GM19324 (cell line): ENCODE measurements at regions not wholly inside any gene's neighbourhood (a gene's known extent, or its start where the extent isn't known, plus 50 kb on each side); places are given as distances from the start of the nearest gene placed in this dataset.

Experiments
- ATAC-seq: cut with Tn5 transposase; IDR thresholded peaks from one replicate; pipeline ENCODE4 v1.9.1; 2021; ENCODE audit warnings: mild to moderate bottlenecking, moderate library complexity; ENCODE audit not compliant: unreplicated experiment, low FRiP score

GRCh38 chr9:115900698-115901097 is 252.9 kb upstream of the PAPPA start:
- no peak for ATAC-seq

GRCh38 chr9:115910959-115911358 is 242.6 kb upstream of the PAPPA start:
- ATAC-seq: no peak

- no peak for ATAC-seq
Observed at GRCh38 chr9:115912086-115912485, 241.5 kb upstream of the PAPPA start.

- no peak for ATAC-seq
Observed at GRCh38 chr9:115913696-115914095, 239.9 kb upstream of the PAPPA start.

- no peak for ATAC-seq
Observed at GRCh38 chr9:115914291-115914690, 239.3 kb upstream of the PAPPA start.

DNA sequence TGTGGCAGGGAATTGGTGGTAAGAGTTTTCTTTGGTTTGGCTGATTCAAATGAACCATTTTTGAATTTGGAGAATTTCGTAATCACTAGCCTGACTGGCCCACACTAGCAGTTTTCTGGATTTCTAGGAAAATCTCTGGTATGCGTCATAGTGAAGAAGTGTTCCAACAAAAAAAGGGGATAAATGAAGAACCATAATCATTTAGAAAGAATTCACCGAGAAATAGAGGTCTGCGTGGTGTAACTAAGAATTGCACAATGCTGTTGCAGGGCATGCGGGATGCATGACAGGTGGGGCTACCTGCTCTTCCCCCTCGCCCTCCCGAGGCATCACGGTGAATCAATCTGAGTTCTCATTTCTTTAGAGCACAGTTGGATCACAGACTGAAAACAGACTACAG is 232.3 kb upstream of the PAPPA start:
- no peak for ATAC-seq

DNA sequence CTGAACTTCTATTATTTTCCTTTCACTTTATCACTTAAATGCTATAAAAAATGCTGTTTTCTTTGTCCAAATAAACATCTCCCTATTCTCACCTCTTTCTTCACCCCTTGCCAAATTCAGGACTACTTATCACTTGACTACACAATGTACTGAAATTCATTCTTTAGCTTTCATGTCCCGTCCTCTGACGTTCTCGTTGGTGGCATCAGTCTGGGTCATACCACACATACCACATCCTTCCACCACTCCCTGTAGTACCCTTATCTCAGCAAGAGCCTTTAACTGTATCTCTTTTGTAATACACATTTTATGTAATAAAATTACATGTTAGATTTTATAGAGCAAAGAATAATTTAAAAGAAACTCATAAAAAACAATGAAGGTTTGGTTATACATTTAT is 231.1 kb upstream of the PAPPA start:
- ATAC-seq: no peak

DNA sequence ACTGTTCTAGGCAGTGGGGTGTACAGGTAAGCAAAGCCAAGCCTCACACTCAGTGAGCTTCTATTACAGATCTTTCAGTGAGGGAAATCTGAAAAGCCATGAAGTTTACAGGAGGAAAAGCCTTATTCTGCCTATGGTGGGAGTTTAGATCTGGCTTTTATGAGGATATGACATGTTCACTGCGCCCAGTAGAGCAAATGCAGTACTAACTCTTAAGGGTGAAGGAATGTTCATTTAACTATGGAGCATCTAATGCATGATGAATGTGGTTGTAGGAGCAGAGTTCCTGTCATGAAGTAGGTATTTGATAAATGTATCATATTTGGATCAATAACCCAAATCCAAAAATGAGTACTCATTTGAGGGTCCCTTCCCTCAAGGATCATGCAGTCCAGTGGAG is 230.2 kb upstream of the PAPPA start:
- no peak for ATAC-seq

DNA sequence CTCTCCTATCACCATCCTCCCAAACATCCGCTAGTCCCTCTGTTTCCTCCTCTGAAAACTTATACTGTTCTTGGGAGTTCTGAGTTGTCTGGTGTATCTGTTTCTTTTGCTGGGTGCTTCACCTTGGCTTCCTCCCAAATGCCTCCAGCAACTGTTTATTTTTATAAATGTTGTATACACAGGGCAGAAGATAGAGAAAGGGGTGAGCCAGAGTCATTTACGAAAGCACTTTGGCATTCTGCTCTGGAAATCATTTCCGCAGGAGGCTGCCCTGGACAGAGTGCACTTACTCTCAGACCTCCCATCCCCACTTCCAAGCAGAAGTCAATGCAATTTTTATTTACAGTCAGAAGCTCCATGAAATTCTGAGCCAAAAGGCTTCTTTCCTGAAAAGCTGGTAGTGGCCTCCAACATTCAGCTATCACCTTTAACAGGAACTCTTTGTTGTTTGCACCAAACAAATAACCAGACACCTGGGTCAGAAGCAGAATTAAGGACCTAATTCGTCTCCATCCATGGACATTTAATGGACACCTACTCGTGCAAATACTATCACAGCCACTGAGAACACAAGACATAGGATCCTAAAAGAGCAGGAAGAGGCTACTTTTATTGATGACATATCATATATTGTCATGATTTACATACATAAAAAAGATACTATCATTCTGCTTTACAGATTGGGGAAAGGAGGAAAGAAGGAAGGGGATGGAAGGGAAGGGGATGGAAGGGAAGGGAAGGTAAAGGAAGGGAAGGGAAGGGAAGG is 229.5 kb upstream of the PAPPA start:
- ATAC-seq: no peak

DNA sequence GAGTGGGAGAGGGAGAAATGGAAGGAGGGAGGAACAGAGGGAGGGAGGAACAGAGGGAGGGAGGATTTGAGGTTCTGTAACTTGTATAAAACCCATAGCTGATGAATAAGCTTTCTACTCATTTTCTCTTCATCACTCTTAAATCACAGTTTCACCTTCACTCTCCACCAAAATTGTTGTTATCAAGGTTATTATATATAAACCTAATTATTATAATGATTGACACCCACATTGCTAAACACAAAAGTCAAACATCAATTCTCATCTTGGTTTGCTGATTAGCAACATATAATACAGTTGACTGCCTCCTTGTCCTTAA is 229.0 kb upstream of the PAPPA start:
- ATAC-seq: no peak

DNA sequence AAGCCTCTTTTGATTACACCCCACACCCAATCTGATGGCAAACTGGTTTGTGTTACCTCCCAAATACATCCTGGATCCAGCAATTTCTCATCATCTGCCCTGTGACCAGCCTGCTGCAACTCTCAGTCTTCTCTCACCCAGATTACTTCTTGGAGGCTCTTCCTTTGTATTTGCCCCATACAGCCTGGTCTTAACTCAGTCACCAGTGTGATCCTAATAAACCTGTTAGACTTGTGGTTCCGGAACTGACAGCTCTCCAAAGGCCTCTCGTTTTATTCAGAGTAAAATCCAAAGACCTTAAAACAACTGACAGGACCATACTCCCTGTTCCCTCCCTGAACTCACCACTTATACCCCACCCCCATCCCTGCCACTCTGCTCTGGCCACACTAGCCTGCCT is 228.2 kb upstream of the PAPPA start:
- ATAC-seq: no peak

DNA sequence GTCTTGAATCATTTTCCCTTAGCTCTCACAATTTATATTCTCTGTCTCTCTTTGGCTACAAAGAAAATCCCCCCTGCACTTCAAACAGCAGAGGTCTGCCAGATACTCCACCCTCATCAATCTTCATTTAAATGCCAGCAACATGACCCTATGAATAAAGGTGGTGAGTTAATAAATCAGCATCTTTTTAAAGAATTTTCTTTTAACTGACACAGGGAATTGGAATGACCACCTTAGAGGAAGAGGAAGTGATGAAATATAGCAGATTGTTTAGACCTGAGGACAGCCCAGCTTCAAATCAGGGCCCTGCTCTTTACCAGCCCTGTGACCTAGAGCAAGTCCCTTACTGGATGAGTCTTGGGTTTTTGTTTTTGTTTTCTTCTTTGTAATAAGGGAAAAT is 223.1 kb upstream of the PAPPA start:
- no peak for ATAC-seq

GRCh38 chr9:115938479-115938878 is 215.1 kb upstream of the PAPPA start:
- ATAC-seq: no peak

GRCh38 chr9:115939065-115939765 is 214.4 kb upstream of the PAPPA start:
- no peak for ATAC-seq

DNA sequence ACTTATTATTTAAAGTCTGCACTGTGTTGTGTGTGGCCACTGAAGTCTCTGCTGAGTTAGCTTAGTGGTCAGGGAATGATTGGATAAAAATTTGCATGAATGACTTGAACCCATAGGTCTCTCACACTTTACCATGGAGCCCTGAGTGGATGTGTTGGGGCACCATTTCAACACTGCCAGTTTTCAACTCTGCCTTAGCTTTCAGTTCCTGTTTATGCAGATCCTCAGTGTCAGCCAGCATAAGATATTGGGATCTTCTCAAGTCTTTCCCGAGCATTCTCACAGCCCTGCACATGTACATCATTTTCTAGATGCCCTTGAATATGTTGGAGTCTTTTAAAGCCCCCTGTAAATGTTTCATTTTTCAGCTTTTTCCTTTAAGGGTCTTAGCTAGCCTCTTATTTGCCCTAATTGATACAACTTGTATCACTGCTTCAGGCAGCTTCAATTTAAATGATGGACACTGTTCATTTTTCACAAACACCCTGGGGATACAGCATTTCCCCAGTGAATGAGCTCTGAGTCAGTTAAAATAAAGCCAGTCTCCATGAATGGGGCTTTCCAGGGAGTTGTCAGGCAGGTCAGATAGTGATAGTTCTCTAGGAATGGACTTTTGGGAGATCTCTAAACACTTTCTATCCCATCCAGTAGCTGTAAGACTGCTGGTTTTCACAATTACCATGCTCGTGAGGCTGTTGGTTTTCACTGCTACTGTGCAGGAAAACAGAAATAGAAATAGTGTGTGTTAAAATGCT is 211.9 kb upstream of the PAPPA start:
- ATAC-seq: no peak

- ATAC-seq: no peak
Observed at GRCh38 chr9:115943431-115944165, 210.0 kb upstream of the PAPPA start.

DNA sequence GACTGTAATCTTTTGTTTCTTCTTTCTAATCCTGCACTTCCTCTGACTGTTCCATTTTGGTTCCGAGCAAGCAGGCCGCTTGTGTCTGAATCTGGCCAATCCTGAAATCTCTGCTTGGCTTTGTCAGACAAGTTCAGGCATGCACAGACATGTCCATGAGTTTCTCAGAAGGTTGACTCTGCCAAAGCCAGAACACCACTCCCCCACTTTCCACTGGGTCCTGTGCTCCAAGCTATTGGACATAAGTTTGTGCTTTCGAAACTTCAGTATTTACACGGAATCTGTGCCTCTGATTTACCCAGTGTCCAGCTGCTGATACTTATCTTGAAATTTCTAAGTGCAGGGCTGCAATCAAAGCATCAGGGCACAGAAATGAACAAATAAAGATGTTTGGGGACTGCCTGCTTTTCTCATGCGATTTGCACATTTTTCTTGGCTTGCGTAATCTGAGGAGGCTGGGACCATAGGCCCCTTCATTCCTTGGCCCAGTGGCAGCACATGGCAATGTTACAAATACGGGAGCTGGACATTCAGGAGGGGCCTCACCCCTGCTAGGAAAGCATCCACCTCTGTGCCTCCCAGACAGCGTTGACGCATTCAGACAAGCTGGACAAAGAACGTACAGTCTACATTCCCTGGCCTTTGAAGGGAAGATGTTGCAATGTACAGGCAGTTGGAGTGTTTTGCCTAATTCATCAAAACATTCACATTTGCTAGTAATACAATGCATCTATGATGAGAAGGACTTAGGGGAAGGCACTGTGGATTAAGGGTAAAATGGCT is 209.2 kb upstream of the PAPPA start:
- ATAC-seq: no peak

GRCh38 chr9:115945009-115945431 is 208.6 kb upstream of the PAPPA start:
- ATAC-seq: no peak

DNA sequence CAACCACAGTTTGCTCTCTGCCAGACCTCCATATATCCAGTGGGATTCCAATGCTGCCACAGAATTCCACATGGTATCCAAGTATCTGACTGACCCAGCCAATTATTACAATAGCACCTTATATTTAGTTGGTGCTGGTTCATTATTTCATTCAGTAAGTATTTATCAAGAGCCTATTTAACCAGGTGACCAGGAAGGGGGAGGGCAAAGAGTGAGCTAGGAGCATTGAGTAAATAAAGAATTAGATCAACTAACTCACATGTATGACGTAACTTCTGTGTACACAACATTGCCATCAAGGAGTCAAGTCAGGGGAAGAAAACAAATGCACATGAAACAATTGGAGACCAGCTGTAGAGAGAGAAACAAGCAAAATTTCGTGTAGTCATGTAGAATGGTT is 207.1 kb upstream of the PAPPA start:
- no peak for ATAC-seq

GRCh38 chr9:115951977-115952376 is 201.6 kb upstream of the PAPPA start:
- ATAC-seq: no peak
